Retina (tissue), 1 donor: ENCODE measurements at regions not wholly inside any gene's neighbourhood (a gene's known extent, or its start where the extent isn't known, plus 50 kb on each side); places are given as distances from the start of the nearest gene placed in this dataset.

Source experiments
- DNase-seq: peaks from one replicate; pipeline ENCODE4 v3.0.0-alpha.2; 2016

GRCh38 chr1:60419023-60419422, 345.5 kb upstream of the C1orf87 start:
- DNase-seq: no peak

DNA sequence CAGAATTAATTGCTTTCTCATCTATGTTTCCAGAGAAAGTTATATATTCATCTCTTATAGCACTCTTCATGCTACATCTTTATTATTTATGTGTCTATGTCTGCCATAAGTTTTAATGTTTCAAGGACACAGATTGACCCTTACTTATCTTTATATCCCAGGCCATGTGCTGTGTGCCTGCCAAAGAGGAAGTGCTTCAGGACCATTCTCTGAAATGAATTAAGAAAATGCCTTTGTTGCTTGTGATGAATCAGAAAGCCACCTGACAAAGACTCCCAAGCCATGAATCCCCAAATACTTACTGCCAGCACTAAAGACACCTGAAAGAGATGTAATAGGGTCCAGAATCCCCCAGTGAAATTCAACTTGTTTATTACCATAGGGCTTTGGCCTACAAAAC, 342.1 kb upstream of the C1orf87 start:
- no peak for DNase-seq

- DNase-seq: no peak
These were observed 339.5 kb upstream of the C1orf87 start for GRCh38 chr1:60413091-60413490.

DNA sequence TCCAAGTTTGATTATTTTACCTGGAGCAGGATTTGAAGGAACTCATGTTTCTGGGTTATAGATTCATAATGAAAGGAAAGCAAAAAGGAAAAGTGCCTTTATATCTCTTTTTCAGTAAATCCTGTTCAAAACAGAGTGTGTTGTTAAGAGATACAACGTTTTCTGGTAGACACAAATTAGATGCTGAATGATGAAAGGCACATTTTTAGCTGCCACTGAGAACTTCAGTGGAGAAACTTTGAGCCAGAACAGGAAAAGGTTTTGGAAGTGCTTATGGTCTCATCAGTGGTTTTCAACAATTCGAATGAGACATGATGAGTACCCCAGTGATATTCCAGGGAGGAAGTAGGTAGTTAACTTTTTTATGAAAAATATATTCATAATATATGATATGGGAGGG, 338.0 kb upstream of the C1orf87 start:
- DNase-seq: no peak

GRCh38 chr1:60402816-60403215, 329.2 kb upstream of the C1orf87 start:
- DNase-seq: no peak

GRCh38 chr1:60402216-60402615, 328.6 kb upstream of the C1orf87 start:
- DNase-seq: no peak

GRCh38 chr1:60394436-60394835, 320.9 kb upstream of the C1orf87 start:
- DNase-seq: no peak

GRCh38 chr1:60390593-60391282, 317.2 kb upstream of the C1orf87 start:
- no peak for DNase-seq

- no peak for DNase-seq
These were observed 314.8 kb upstream of the C1orf87 start for GRCh38 chr1:60388092-60388987.

- DNase-seq: no peak
These were observed 313.6 kb upstream of the C1orf87 start for GRCh38 chr1:60387175-60387574.

DNA sequence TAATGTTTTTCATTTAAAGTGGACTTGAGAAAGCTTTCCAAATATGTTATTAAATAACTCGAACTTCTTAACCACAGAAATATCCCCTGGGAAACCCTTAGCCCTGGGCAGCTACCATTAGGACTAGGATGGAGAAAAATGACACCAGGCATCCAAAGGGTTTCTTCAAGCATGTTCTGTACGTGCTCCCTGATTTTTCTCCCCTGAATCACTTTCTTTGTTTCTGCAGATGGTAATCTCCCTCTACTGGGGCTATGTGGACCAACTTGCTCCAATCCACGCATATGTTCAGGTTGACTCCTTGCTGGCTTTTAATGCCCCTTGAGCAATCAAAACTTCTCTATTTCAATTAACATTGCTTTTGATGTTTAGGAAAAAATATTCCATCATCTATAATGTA, 312.7 kb upstream of the C1orf87 start:
- DNase-seq: no peak

DNA sequence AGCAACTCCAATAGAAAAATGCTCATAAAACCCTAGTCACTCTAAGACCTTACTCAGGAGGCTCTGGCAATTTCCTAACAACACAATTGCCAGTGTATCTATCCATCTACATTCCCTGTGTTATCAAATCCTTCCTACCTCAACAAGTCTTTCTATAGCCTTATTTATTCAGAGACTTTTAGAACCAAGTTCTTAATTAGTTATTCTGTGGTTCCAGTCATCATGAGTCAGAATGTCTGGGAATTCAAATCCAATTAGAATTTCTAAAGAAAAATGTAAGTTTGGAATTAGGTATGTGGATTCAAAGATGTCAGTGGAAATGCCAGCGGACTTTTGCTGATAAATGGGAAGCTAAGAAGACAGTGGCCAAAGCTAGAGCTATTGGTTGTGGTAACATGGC, 302.6 kb upstream of the C1orf87 start:
- DNase-seq: no peak

DNA sequence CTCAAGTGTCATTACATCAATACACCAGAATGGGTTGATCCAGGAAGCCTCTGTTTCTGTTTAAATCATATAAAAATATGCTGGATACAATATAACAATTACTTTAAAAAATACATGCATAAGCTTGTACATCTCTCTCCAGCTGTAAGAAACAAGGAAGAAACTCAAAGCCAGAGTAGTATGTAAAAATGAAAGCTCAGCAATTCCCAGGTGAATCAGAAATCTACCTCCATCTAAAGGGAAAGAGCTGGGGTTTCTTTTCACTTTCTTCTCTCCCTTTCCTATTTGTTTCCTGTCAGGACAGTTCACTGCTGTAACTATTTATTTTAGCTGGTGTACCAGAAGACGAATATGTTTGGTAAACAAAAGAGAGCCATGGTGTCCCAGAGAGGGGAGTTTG, 301.0 kb upstream of the C1orf87 start:
- no peak for DNase-seq

GRCh38 chr1:60367532-60367931, 294.0 kb upstream of the C1orf87 start:
- peak; percentile 6 for DNase-seq

DNA sequence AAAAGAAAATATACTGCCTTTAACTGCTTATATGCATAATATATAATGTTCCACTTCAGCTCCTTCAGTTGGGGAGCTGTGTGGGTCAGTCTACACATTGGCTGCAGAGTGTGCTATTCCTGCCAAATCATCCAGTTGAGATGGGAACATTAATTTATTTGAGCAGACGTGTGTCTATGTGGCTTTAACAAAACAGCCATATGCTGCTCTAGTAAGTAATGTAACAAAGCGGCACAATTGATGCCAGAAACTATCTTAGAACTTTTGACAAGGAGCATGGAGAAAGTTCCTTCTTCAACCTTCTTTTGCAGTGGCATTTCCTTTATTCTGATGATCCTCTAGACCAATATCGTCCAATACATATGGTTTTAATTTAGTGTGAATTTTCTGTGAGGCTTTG, 285.9 kb upstream of the C1orf87 start:
- DNase-seq: no peak

- DNase-seq: no peak
These were observed 277.0 kb upstream of the C1orf87 start for GRCh38 chr1:60350531-60350930.

DNA sequence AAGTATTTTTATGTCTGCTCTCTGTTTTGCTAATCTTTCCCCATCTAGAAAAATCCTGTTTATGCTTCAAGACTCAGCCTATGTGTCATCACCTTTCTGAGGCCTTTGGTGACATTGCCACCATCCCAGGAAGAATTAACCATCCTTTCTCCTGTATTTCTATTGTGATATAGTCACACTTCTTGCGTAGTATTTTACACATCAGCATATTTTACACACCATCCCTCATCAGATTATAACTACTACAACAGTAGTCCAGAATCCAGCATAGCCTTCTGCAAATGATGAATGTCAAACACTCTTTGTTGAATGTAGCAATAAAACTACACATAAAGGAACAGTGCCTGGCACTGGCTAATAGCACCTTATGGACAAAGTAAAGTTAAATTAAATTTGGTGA, 275.3 kb upstream of the C1orf87 start:
- no peak for DNase-seq

DNA sequence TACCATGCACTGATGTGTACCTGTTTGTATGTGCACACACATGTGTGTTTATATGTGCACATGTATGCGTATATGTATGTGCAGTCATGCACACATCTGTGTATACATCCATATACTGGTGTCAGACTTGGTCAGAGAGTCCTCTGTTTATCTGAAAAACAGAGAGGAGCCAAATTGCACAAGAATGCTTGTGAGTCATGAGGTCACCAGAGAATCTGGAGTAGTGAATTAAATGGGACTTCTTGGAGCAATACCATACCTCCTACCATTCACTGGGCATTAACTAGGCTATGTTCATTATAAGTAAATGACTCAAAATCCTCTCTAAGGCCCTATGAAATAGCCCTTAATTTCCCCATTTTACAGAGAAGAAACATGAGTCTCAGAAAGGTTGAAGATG, 272.1 kb upstream of the C1orf87 start:
- DNase-seq: no peak

- no peak for DNase-seq
These were observed 271.5 kb upstream of the C1orf87 start for GRCh38 chr1:60345049-60345448.

DNA sequence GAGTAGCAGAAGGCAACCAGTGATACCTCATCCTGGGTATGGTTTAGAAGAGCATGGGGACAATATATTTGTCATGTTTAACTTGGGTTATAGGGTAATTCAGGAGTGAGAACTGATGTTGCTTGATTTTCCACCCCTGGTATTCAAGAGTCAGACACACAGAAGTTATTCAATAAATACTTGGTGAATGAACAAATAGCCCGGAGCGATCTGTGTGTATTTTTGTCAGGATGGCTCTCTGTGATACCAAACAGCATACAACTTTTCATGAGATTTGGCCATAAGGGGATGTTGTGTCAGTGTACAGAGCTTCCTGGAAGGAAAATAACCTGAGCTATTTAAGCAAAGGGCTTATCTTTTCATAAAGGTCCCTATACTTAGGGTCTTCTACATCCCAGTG, 270.2 kb upstream of the C1orf87 start:
- DNase-seq: no peak

- DNase-seq: no peak
These were observed 269.0 kb upstream of the C1orf87 start for GRCh38 chr1:60342569-60342968.

DNA sequence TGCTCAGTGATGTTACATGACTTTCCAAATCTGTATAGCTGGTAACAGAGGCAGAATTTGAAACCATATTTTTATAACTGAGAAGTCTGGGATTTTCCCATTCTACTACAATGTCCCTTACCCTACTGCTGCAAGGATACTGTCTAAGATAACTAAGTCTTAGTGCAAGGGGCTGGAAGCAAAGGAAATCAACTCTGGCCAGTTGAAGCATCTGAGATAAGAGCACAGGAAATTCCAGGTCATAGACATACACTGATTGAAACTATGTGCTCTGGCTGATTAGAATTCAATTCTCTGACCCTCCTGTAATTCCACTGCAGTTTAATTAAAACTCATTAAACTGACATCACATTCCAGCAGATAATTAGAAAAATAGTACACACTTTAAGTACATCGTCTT, 267.7 kb upstream of the C1orf87 start:
- DNase-seq: no peak

GRCh38 chr1:60331647-60332046, 258.1 kb upstream of the C1orf87 start:
- DNase-seq: no peak

- DNase-seq: no peak
These were observed 256.1 kb upstream of the C1orf87 start for GRCh38 chr1:60329651-60330050.

GRCh38 chr1:60311838-60312237, 238.3 kb upstream of the C1orf87 start:
- DNase-seq: no peak
